Mesenchymal stem cell (in vitro differentiated cells and primary cell): ENCODE measurements at regions not wholly inside any gene's neighbourhood (a gene's known extent, or its start where the extent isn't known, plus 50 kb on each side); places are given as distances from the start of the nearest gene placed in this dataset.

Experiments used
- DNase-seq: peaks from one replicate; pipeline ENCODE4 v3.0.0-alpha.2; 2013
- H2AFZ ChIP-seq: one replicate; pipeline ENCODE4 v1.6.1; 2013; ENCODE audit warnings: low read depth, mild to moderate bottlenecking, control low read depth, inconsistent platforms, low read length, moderate library complexity
- H2AK5ac ChIP-seq: 2 replicates; pipeline ENCODE4 v1.6.1; 2013; ENCODE audit warnings: low read length, moderate library complexity, mild to moderate bottlenecking, inconsistent platforms; ENCODE audit not compliant: severe bottlenecking
- H2BK120ac ChIP-seq: one replicate; pipeline ENCODE4 v1.6.1; 2013; ENCODE audit warnings: low read depth, mild to moderate bottlenecking, inconsistent platforms, low read length, moderate library complexity
- H2BK12ac ChIP-seq, 2 experiments: one replicate each; pipeline ENCODE4 v1.6.1; 2013; ENCODE audit warnings: inconsistent platforms in 2 of 2, low read length in 2 of 2, mild to moderate bottlenecking in 2 of 2, moderate library complexity in 2 of 2, control low read depth in 1 of 2
- H2BK15ac ChIP-seq: one replicate; pipeline ENCODE4 v1.6.1; 2013; ENCODE audit warnings: mild to moderate bottlenecking, low read depth, inconsistent platforms; ENCODE audit not compliant: poor library complexity, severe bottlenecking
- H2BK5ac ChIP-seq: 2 replicates; pipeline ENCODE4 v1.6.1; 2013; ENCODE audit warnings: low read depth, mild to moderate bottlenecking, low read length, control low read depth, inconsistent platforms; ENCODE audit not compliant: poor library complexity, severe bottlenecking
- H3K14ac ChIP-seq, 2 experiments: one replicate each; pipeline ENCODE4 v1.6.1; 2013; ENCODE audit warnings: inconsistent platforms in 2 of 2, low read length in 2 of 2, control low read depth in 1 of 2, mild to moderate bottlenecking in 1 of 2, moderate library complexity in 1 of 2
- H3K18ac ChIP-seq, 2 experiments: one replicate each; pipeline ENCODE4 v1.6.1; 2013; ENCODE audit warnings: inconsistent platforms in 2 of 2, low read length in 2 of 2, control low read depth in 1 of 2, low read depth in 1 of 2, mild to moderate bottlenecking in 1 of 2
- H3K23ac ChIP-seq, 2 experiments: one replicate each; pipeline ENCODE4 v1.6.1; 2013; ENCODE audit warnings: inconsistent platforms in 2 of 2, low read length in 2 of 2, mild to moderate bottlenecking in 2 of 2, moderate library complexity in 2 of 2, control low read depth in 1 of 2
- H3K27ac ChIP-seq: 2 replicates; pipeline ENCODE4 v1.5.1; 2013; ENCODE audit warnings: mild to moderate bottlenecking, moderate library complexity, low read length, control low read depth, inconsistent platforms; ENCODE audit not compliant: poor library complexity, severe bottlenecking
- H3K27me3 ChIP-seq, 2 experiments: 2 replicates each; pipeline versions ENCODE4 v1.6.1 to v1.7.0; 2013; ENCODE audit warnings: low read length in 2 of 2, mild to moderate bottlenecking in 2 of 2, moderate library complexity in 2 of 2, control low read depth in 1 of 2, inconsistent platforms in 1 of 2; ENCODE audit not compliant: control insufficient read depth in 1 of 2, insufficient read depth in 1 of 2
- H3K36me3 ChIP-seq, 2 experiments: 2 replicates each; pipeline versions ENCODE4 v1.6.1 to v1.7.0; 2013; ENCODE audit warnings: low read length in 2 of 2, control low read depth in 1 of 2, inconsistent platforms in 1 of 2, low read depth in 1 of 2, mild to moderate bottlenecking in 1 of 2; ENCODE audit not compliant: insufficient read depth in 2 of 2, control insufficient read depth in 1 of 2
- H3K4ac ChIP-seq, 2 experiments: one replicate each; pipeline ENCODE4 v1.6.1; 2013; ENCODE audit warnings: inconsistent platforms in 2 of 2, low read length in 2 of 2, mild to moderate bottlenecking in 2 of 2, moderate library complexity in 2 of 2, control low read depth in 1 of 2, low read depth in 1 of 2
- H3K4me1 ChIP-seq: 2 replicates; pipeline ENCODE4 v1.6.1; 2013; ENCODE audit warnings: low read depth, low read length, control low read depth; ENCODE audit not compliant: control insufficient read depth, insufficient read depth
- H3K4me2 ChIP-seq: 2 replicates; pipeline ENCODE4 v1.6.1; 2013; ENCODE audit warnings: low read length, mild to moderate bottlenecking, inconsistent platforms; ENCODE audit not compliant: poor library complexity, severe bottlenecking
- H3K4me3 ChIP-seq, 2 experiments: 2 replicates each; pipeline versions ENCODE4 v1.5.1 to v1.7.0; 2013; ENCODE audit warnings: low read length in 2 of 2, mild to moderate bottlenecking in 2 of 2, control low read depth in 1 of 2, low read depth in 1 of 2; ENCODE audit not compliant: insufficient read depth in 1 of 2
- H3K79me1 ChIP-seq: replicated peaks from 2 replicates; pipeline ENCODE4 v1.6.1; 2013; ENCODE audit warnings: mild to moderate bottlenecking, control low read depth, low read length, inconsistent platforms; ENCODE audit not compliant: poor library complexity, severe bottlenecking
- H3K9ac ChIP-seq: 2 replicates; pipeline ENCODE4 v1.7.0; 2013; ENCODE audit warnings: mild to moderate bottlenecking, low read length, moderate library complexity
- H3K9me3 ChIP-seq: 2 replicates; pipeline ENCODE4 v1.7.0; 2013; ENCODE audit warnings: mild to moderate bottlenecking, low read length; ENCODE audit not compliant: control insufficient read depth
- H4K8ac ChIP-seq: one replicate; pipeline ENCODE4 v1.6.1; 2013; ENCODE audit warnings: inconsistent platforms, mild to moderate bottlenecking, low read length, moderate library complexity
- H4K91ac ChIP-seq: one replicate; pipeline ENCODE4 v1.6.1; 2013; ENCODE audit warnings: mild to moderate bottlenecking, low read length, inconsistent platforms
- WGBS: methylation state at CpG from one replicate; pipeline ENCODE4 v1.1.7; 2013; ENCODE audit warnings: mixed read lengths; 5-methylcytosine and 5-hydroxymethylcytosine counted together

GRCh38 chr16:49003992-49004391 is 277.6 kb downstream of the CBLN1 start:
- Histone ChIP-seq H3K4me1 (no peaks in the 10 kb centered on the region), H3K9me3 (no peaks in the 10 kb centered on the region), H3K4me3 (no peak overlapping the region)

GRCh38 chr16:49003022-49003421 is 278.6 kb downstream of the CBLN1 start:
- 35% methylated on average over 2 of the region's 2 CpGs for WGBS
- Histone ChIP-seq H3K14ac (no peak overlapping the region), H3K4me3 (no peak overlapping the region)

More at GRCh38 chr16:49003992-49004391, 277.6 kb downstream of the CBLN1 start:
- Histone ChIP-seq H3K36me3 (no peaks in the 10 kb centered on the region), H3K4me2 (no peak overlapping the region), H2BK12ac (no peak overlapping the region), H3K27ac (no peak overlapping the region), H2AK5ac (no peak overlapping the region), H4K91ac (no peak overlapping the region), H3K27me3 (peaks cover 0 to 6% of the 10 kb centered on the region in 2 experiments), H2BK5ac (no peak overlapping the region), H3K4ac (no peak overlapping the region), H3K23ac (no peak overlapping the region), H3K14ac (no peak overlapping the region), H2AFZ (no peak overlapping the region), H3K18ac (no peak overlapping the region), H2BK120ac (no peak overlapping the region), H2BK15ac (no peak overlapping the region), H3K79me1 (no peaks in the 10 kb centered on the region), H3K9ac (no peak overlapping the region), H4K8ac (no peak overlapping the region)
- DNase-seq = no peak
- 81% methylated on average over 3 of the region's 4 CpGs for whole genome bisulfite sequencing

GRCh38 chr16:49000594-49000993 is 281.0 kb downstream of the CBLN1 start:
- Histone ChIP-seq H2BK15ac (no peak overlapping the region), H4K91ac (no peak overlapping the region), H3K4me1 (no peaks in the 10 kb centered on the region), H3K4ac (no peak overlapping the region), H3K23ac (no peak overlapping the region), H3K79me1 (no peaks in the 10 kb centered on the region), H4K8ac (no peak overlapping the region), H3K27me3 (peaks cover 0 to 13% of the 10 kb centered on the region in 2 experiments), H2AFZ (no peak overlapping the region), H2BK12ac (no peak overlapping the region), H3K9me3 (no peaks in the 10 kb centered on the region), H3K14ac (no peak overlapping the region), H3K18ac (no peak overlapping the region), H3K4me3 (no peak overlapping the region), H2BK5ac (no peak overlapping the region), H3K36me3 (no peaks in the 10 kb centered on the region), H3K4me2 (no peak overlapping the region), H3K9ac (no peak overlapping the region), H3K27ac (no peak overlapping the region), H2AK5ac (no peak overlapping the region), H2BK120ac (no peak overlapping the region)
- WGBS = 42% methylated on average over 9 of the region's 10 CpGs
- DNase-seq = no peak

More at GRCh38 chr16:49003022-49003421, 278.6 kb downstream of the CBLN1 start:
- no peak overlapping the region for H3K4ac ChIP-seq
- H3K9me3 ChIP-seq = no peaks in the 10 kb centered on the region
- H3K27me3 ChIP-seq = peaks cover 0 to 6% of the 10 kb centered on the region in 2 experiments
- H3K79me1 ChIP-seq = no peaks in the 10 kb centered on the region
- no peak overlapping the region for H2BK15ac ChIP-seq
- no peak overlapping the region for H2AK5ac ChIP-seq
- H2BK5ac ChIP-seq = no peak overlapping the region
- no peak overlapping the region for H3K27ac ChIP-seq
- no peak for DNase-seq
- no peak overlapping the region for H2BK12ac ChIP-seq
- H3K4me1 ChIP-seq = no peaks in the 10 kb centered on the region
- no peak overlapping the region for H3K18ac ChIP-seq
- H4K91ac ChIP-seq = no peak overlapping the region
- H3K4me2 ChIP-seq = no peak overlapping the region
- no peak overlapping the region for H3K9ac ChIP-seq
- H3K36me3 ChIP-seq = no peaks in the 10 kb centered on the region
- H3K23ac ChIP-seq = no peak overlapping the region
- H4K8ac ChIP-seq = no peak overlapping the region
- no peak overlapping the region for H2BK120ac ChIP-seq
- H2AFZ ChIP-seq = no peak overlapping the region

GRCh38 chr16:48999508-48999907 is 282.1 kb downstream of the CBLN1 start:
- peaks cover 0 to 21% of the 10 kb centered on the region in 2 experiments for H3K27me3 ChIP-seq
- H3K27ac ChIP-seq = no peak overlapping the region
- no peaks in the 10 kb centered on the region for H3K36me3 ChIP-seq

More at GRCh38 chr16:48999508-48999907, 282.1 kb downstream of the CBLN1 start:
- Histone ChIP-seq H4K8ac (no peak overlapping the region), H3K4me2 (no peak overlapping the region), H2BK12ac (no peak overlapping the region), H2AFZ (no peak overlapping the region), H3K4me3 (no peak overlapping the region), H3K18ac (no peak overlapping the region), H3K9ac (no peak overlapping the region), H3K23ac (peak overlapping the region in 1 of 2 experiments; percentile 18), H3K4me1 (no peaks in the 10 kb centered on the region), H3K4ac (no peak overlapping the region), H2BK120ac (no peak overlapping the region), H2BK15ac (no peak overlapping the region), H3K79me1 (no peaks in the 10 kb centered on the region), H3K9me3 (no peaks in the 10 kb centered on the region), H4K91ac (no peak overlapping the region), H3K14ac (no peak overlapping the region), H2AK5ac (no peak overlapping the region), H2BK5ac (no peak overlapping the region)
- 40% methylated on average over 5 of the region's 5 CpGs for WGBS
- no peak for DNase-seq
